HG02938 (cell line): ENCODE measurements at regions not wholly inside any gene's neighbourhood (a gene's known extent, or its start where the extent isn't known, plus 50 kb on each side); places are given as distances from the start of the nearest gene placed in this dataset.

Experiments used
- ATAC-seq: cut with Tn5 transposase; IDR thresholded peaks from one replicate; pipeline ENCODE4 v1.9.1; 2021; ENCODE audit warnings: mild to moderate bottlenecking, moderate library complexity; ENCODE audit not compliant: unreplicated experiment

- ATAC-seq, result peak; percentile 58
These were observed 187.5 kb upstream of the ACVR2A start for GRCh38 chr2:147657086-147658000.

- no peak for ATAC-seq
These were observed 194.8 kb upstream of the ACVR2A start for GRCh38 chr2:147649998-147650397.

GRCh38 chr2:147649286-147649685 lies 195.5 kb upstream of the ACVR2A start:
- no peak for ATAC-seq

- no peak for ATAC-seq
These were observed 196.4 kb upstream of the ACVR2A start for GRCh38 chr2:147648471-147648870.

GRCh38 chr2:147647816-147648215 lies 197.0 kb upstream of the ACVR2A start:
- no peak for ATAC-seq

- no peak for ATAC-seq
These were observed 197.9 kb upstream of the ACVR2A start for GRCh38 chr2:147646818-147647468.

- no peak for ATAC-seq
These were observed 200.3 kb upstream of the ACVR2A start for GRCh38 chr2:147644491-147644890.

- no peak for ATAC-seq
These were observed 202.1 kb upstream of the ACVR2A start for GRCh38 chr2:147642765-147643164.

- no peak for ATAC-seq
These were observed 203.2 kb upstream of the ACVR2A start for GRCh38 chr2:147641651-147642050.

- ATAC-seq, result peak; percentile 82
These were observed 204.9 kb upstream of the ACVR2A start for GRCh38 chr2:147639891-147640290.

- ATAC-seq, result no peak
These were observed 205.4 kb upstream of the ACVR2A start for GRCh38 chr2:147639386-147639785.

- ATAC-seq, result no peak
These were observed 207.9 kb upstream of the ACVR2A start for GRCh38 chr2:147636886-147637285.

- ATAC-seq, result no peak
These were observed 208.5 kb upstream of the ACVR2A start for GRCh38 chr2:147636238-147636882.

- ATAC-seq, result no peak
These were observed 210.0 kb upstream of the ACVR2A start for GRCh38 chr2:147634826-147635225.

- ATAC-seq, result no peak
These were observed 212.6 kb upstream of the ACVR2A start for GRCh38 chr2:147632198-147632597.

- ATAC-seq, result no peak
These were observed 213.5 kb upstream of the ACVR2A start for GRCh38 chr2:147631294-147631693.

GRCh38 chr2:147630585-147630984 lies 214.2 kb upstream of the ACVR2A start:
- ATAC-seq, result no peak

GRCh38 chr2:147628971-147629421 lies 215.8 kb upstream of the ACVR2A start:
- peak; percentile 49 for ATAC-seq

GRCh38 chr2:147623328-147623727 lies 221.5 kb upstream of the ACVR2A start:
- peak; percentile 93 for ATAC-seq

- ATAC-seq, result no peak
These were observed 223.1 kb upstream of the ACVR2A start for GRCh38 chr2:147621656-147622197.

- ATAC-seq, result no peak
These were observed 225.0 kb upstream of the ACVR2A start for GRCh38 chr2:147619808-147620207.
